KMS-11 (cell line): ENCODE measurements at regions not wholly inside any gene's neighbourhood (a gene's known extent, or its start where the extent isn't known, plus 50 kb on each side); places are given as distances from the start of the nearest gene placed in this dataset.

Experiments used
- H2AFZ ChIP-seq: fragments of 200-600 bp; sonication (generic); 2 replicates; pipeline ENCODE4 v1.6.1; 2016; ENCODE audit warnings: antibody characterized with exemption, mixed run types, low read depth
- H3K27ac ChIP-seq: fragments of 200-600 bp; sonication (generic); 2 replicates; pipeline ENCODE4 v1.6.1; 2016; ENCODE audit warnings: mild to moderate bottlenecking, mixed run types
- H3K27me3 ChIP-seq: fragments of 200-600 bp; sonication (generic); 2 replicates; pipeline ENCODE4 v1.6.1; 2017; ENCODE audit warnings: mild to moderate bottlenecking, low read depth, mixed run types, moderate library complexity; ENCODE audit not compliant: insufficient read depth
- H3K36me3 ChIP-seq: fragments of 200-600 bp; sonication (generic); 2 replicates; pipeline ENCODE4 v1.6.1; 2017; ENCODE audit warnings: mild to moderate bottlenecking, mixed run types; ENCODE audit not compliant: insufficient read depth
- H3K4me1 ChIP-seq: fragments of 200-600 bp; sonication (generic); 2 replicates; pipeline ENCODE4 v1.6.1; 2016; ENCODE audit warnings: mild to moderate bottlenecking, low read depth, mixed run types; ENCODE audit not compliant: poor library complexity, severe bottlenecking
- H3K4me2 ChIP-seq: fragments of 200-600 bp; sonication (generic); 2 replicates; pipeline ENCODE4 v1.7.0; 2016; ENCODE audit warnings: mild to moderate bottlenecking, mixed run types
- H3K4me3 ChIP-seq: fragments of 200-600 bp; sonication (generic); IDR thresholded peaks from 2 replicates; pipeline ENCODE4 v1.6.1; 2017; ENCODE audit warnings: low read depth, low read length, mixed read lengths; ENCODE audit not compliant: insufficient read depth
- H3K79me2 ChIP-seq: fragments of 200-600 bp; sonication (generic); 2 replicates; pipeline ENCODE4 v1.6.1; 2016; ENCODE audit warnings: low read depth, mixed run types; ENCODE audit not compliant: insufficient read depth
- H3K9ac ChIP-seq: fragments of 200-600 bp; sonication (generic); 2 replicates; pipeline ENCODE4 v1.6.1; 2016; ENCODE audit warnings: mild to moderate bottlenecking, mixed run types
- H4K20me1 ChIP-seq: fragments of 200-600 bp; sonication (generic); 2 replicates; pipeline ENCODE4 v1.6.1; 2016; ENCODE audit warnings: mild to moderate bottlenecking, mixed run types; ENCODE audit not compliant: insufficient read depth
- TF ChIP-seq, protein P1 (sequence below): fragments of 200-600 bp; sonication (generic); conservative IDR thresholded peaks from 2 replicates; pipeline ENCODE4 v1.6.1; 2017; ENCODE audit warnings: low read depth, mild to moderate bottlenecking, antibody characterized with exemption, low read length, moderate library complexity, mixed read lengths

DNA sequence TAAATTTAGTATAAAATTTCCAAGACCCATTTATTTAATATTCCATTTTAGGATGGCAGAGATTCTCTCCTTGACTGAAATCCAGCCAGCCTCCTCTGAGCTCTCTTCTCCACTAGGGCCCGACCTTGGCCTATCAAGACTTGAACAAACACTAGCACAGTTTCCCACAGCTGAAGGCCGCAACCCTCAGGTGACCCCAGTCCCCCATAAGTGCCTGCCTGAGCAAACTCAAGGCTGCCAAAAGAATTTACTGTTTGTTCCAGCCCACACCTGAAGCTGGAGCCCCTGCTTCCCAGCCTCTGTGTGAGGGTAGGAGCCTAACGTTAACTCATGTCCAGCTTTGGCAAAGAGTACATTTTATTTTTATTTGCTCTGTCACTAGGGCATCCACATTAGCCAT lies 629.0 kb upstream of the ZFP42 start:
- TF ChIP-seq, protein P1, sequence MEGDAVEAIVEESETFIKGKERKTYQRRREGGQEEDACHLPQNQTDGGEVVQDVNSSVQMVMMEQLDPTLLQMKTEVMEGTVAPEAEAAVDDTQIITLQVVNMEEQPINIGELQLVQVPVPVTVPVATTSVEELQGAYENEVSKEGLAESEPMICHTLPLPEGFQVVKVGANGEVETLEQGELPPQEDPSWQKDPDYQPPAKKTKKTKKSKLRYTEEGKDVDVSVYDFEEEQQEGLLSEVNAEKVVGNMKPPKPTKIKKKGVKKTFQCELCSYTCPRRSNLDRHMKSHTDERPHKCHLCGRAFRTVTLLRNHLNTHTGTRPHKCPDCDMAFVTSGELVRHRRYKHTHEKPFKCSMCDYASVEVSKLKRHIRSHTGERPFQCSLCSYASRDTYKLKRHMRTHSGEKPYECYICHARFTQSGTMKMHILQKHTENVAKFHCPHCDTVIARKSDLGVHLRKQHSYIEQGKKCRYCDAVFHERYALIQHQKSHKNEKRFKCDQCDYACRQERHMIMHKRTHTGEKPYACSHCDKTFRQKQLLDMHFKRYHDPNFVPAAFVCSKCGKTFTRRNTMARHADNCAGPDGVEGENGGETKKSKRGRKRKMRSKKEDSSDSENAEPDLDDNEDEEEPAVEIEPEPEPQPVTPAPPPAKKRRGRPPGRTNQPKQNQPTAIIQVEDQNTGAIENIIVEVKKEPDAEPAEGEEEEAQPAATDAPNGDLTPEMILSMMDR, result no peak

DNA sequence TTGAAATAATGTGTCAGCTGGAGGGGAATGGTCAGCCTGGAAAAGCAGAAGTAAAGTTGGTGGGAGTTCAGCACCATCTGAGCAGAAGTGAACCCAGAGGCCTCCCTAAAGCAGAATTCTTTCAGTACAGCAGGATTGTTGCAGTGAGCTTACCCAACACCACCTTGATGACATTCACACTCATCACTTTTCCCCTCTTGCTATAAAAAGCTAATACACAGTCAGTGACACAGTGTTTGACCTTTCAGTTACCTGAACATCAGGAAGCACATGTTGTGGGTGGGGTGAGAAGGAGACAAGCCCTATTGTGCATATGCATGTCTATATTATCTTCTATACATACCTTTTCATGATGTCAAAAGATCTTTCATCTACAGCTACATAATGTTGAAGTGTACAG lies 624.7 kb upstream of the ZFP42 start:
- no peaks in the 10 kb centered on the region for H4K20me1 ChIP-seq
- H2AFZ ChIP-seq, result no peak overlapping the region
- H3K9ac ChIP-seq, result no peak overlapping the region
- H3K4me3 ChIP-seq, result no peak overlapping the region
- H3K27me3 ChIP-seq, result no peaks in the 10 kb centered on the region
- no peaks in the 10 kb centered on the region for H3K36me3 ChIP-seq
- no peaks in the 10 kb centered on the region for H3K79me2 ChIP-seq
- TF ChIP-seq, protein P1, result no peak
- no peak overlapping the region for H3K4me2 ChIP-seq
- no peak overlapping the region for H3K27ac ChIP-seq
- H3K4me1 ChIP-seq, result no peaks in the 10 kb centered on the region

More for the DNA sequence above, 629.0 kb upstream of the ZFP42 start:
- H3K36me3 ChIP-seq, result no peaks in the 10 kb centered on the region
- no peak overlapping the region for H3K4me2 ChIP-seq
- no peak overlapping the region for H3K9ac ChIP-seq
- H3K79me2 ChIP-seq, result no peaks in the 10 kb centered on the region
- H3K27ac ChIP-seq, result no peak overlapping the region
- no peak overlapping the region for H3K4me3 ChIP-seq
- no peaks in the 10 kb centered on the region for H3K4me1 ChIP-seq
- H2AFZ ChIP-seq, result no peak overlapping the region
- no peaks in the 10 kb centered on the region for H3K27me3 ChIP-seq
- H4K20me1 ChIP-seq, result no peaks in the 10 kb centered on the region

DNA sequence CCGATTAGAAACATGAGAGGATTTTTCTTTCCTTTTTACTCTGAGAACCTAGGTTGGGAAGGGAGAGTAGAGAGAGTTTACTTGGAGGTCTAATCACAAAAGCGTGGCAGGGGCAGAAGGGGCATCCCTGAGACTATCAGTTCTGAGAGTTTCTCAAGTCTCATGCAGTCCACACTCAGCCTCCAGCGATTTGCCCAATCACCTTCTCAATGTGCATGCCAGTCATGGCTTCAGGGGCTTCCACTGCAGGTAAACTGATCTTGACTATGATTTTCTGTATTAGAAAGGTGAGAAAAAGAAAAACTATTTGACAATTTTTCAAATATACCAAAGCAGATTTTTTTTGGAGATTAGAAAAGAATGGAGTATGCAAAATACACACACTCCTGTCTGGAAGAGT lies 617.1 kb upstream of the ZFP42 start:
- no peaks in the 10 kb centered on the region for H4K20me1 ChIP-seq
- no peak overlapping the region for H2AFZ ChIP-seq
- no peaks in the 10 kb centered on the region for H3K27me3 ChIP-seq
- H3K36me3 ChIP-seq, result no peaks in the 10 kb centered on the region
- H3K4me2 ChIP-seq, result no peak overlapping the region
- TF ChIP-seq, protein P1, result no peak
- H3K27ac ChIP-seq, result no peak overlapping the region
- H3K4me1 ChIP-seq, result no peaks in the 10 kb centered on the region
- H3K79me2 ChIP-seq, result no peaks in the 10 kb centered on the region
- H3K9ac ChIP-seq, result no peak overlapping the region
- H3K4me3 ChIP-seq, result no peak overlapping the region

DNA sequence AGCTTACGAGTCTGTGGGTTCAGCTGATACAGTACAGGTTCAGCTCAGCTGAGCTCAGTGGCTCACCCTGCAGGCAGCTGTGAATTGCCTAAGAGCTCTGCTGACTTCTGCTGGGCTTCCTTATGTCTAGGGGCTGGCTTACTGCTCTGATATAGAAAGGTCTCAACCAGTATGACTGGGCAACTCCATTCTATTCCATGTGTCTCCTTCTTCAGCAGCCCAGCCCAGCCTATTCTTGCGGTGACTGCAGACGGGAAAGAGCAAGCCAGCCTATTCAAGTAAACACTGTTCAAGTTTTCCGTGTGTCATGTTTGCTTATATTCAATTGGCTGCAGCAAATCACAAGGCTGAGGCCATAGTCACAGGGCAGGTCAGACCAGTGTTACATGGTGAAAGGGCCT lies 615.4 kb upstream of the ZFP42 start:
- Histone ChIP-seq H2AFZ (no peak overlapping the region), H3K27me3 (no peaks in the 10 kb centered on the region), H3K27ac (no peak overlapping the region), H3K9ac (no peak overlapping the region), H3K79me2 (no peaks in the 10 kb centered on the region), H3K36me3 (no peaks in the 10 kb centered on the region), H4K20me1 (no peaks in the 10 kb centered on the region), H3K4me3 (no peak overlapping the region), H3K4me1 (no peaks in the 10 kb centered on the region), H3K4me2 (no peak overlapping the region)
- TF ChIP-seq, protein P1, result no peak
